ENCODE measurements at regions not wholly inside any gene's neighbourhood (a gene's known extent, or its start where the extent isn't known, plus 50 kb on each side); places are given as distances from the start of the nearest gene placed in this dataset.

- no peak for DNase-seq
- no peaks in the 10 kb centered on the region for H3K27me3 ChIP-seq
- TF ChIP-seq, protein P1, sequence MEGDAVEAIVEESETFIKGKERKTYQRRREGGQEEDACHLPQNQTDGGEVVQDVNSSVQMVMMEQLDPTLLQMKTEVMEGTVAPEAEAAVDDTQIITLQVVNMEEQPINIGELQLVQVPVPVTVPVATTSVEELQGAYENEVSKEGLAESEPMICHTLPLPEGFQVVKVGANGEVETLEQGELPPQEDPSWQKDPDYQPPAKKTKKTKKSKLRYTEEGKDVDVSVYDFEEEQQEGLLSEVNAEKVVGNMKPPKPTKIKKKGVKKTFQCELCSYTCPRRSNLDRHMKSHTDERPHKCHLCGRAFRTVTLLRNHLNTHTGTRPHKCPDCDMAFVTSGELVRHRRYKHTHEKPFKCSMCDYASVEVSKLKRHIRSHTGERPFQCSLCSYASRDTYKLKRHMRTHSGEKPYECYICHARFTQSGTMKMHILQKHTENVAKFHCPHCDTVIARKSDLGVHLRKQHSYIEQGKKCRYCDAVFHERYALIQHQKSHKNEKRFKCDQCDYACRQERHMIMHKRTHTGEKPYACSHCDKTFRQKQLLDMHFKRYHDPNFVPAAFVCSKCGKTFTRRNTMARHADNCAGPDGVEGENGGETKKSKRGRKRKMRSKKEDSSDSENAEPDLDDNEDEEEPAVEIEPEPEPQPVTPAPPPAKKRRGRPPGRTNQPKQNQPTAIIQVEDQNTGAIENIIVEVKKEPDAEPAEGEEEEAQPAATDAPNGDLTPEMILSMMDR (IDR thresholded peaks at IDR 0.05) = no peak
Measured at GRCh38 chr17:14833201-14833785, 431.8 kb downstream of the PMP22 start.

DNA sequence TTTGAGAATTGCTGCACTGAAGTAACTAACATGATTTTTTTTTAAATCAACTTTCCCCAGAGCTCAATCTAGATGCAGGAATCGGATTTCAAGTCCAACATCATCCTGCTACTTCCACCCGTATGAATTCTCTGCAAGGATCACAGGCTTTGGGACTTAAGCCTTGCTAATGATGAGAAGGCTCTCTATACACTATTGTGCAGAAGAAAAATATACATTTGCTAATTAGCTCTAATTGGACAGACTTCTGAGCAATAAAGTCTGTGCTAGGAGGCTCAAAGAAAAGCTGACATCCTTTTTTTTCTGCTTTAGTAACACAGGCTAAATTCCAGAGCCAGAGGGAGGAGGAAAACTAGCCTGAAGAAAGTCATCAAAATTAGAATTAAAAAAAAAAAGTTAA, 433.6 kb downstream of the PMP22 start:
- no peak overlapping the region for H3K4me3 ChIP-seq
- intact Hi-C loops (cut with DNase I; ENCODE audit: low total_unique reads) = no loop called here
- H3K27ac ChIP-seq = no peak overlapping the region
- H3K36me3 ChIP-seq = no peaks in the 10 kb centered on the region
- H3K4me1 ChIP-seq = no peaks in the 10 kb centered on the region
- H3K9me3 ChIP-seq = no peaks in the 10 kb centered on the region
- H3K27me3 ChIP-seq = no peaks in the 10 kb centered on the region
- TF ChIP-seq, protein P1 (IDR thresholded peaks at IDR 0.05) = no peak
- TF ChIP-seq POLR2A (IDR thresholded peaks at IDR 0.05) = no peak
- DNase-seq = no peak

More at GRCh38 chr17:14833201-14833785, 431.8 kb downstream of the PMP22 start:
- no peak overlapping the region for H3K27ac ChIP-seq
- H3K4me1 ChIP-seq = no peaks in the 10 kb centered on the region
- H3K9me3 ChIP-seq = no peaks in the 10 kb centered on the region
- H3K36me3 ChIP-seq = no peaks in the 10 kb centered on the region
- H3K4me3 ChIP-seq = no peak overlapping the region
- intact Hi-C loops (cut with DNase I; ENCODE audit: low total_unique reads) = no loop called here

- no peaks in the 10 kb centered on the region for H3K27me3 ChIP-seq
- no peaks in the 10 kb centered on the region for H3K9me3 ChIP-seq
- no peak for DNase-seq
- no peak overlapping the region for H3K4me3 ChIP-seq
- no peak overlapping the region for H3K27ac ChIP-seq
- intact Hi-C loops (cut with DNase I; ENCODE audit: low total_unique reads) = no loop called here
- H3K36me3 ChIP-seq = no peaks in the 10 kb centered on the region
- no peaks in the 10 kb centered on the region for H3K4me1 ChIP-seq
- TF ChIP-seq, protein P1 (IDR thresholded peaks at IDR 0.05) = no peak
- no peak for TF ChIP-seq POLR2A (IDR thresholded peaks at IDR 0.05)
Measured at GRCh38 chr17:14827396-14827919, 437.7 kb downstream of the PMP22 start.

GRCh38 chr17:14826358-14826757, 438.8 kb downstream of the PMP22 start:
- Histone ChIP-seq H3K27me3 (no peaks in the 10 kb centered on the region), H3K4me1 (no peaks in the 10 kb centered on the region), H3K27ac (no peak overlapping the region), H3K36me3 (no peaks in the 10 kb centered on the region), H3K9me3 (no peaks in the 10 kb centered on the region), H3K4me3 (no peak overlapping the region)
- intact Hi-C loops (cut with DNase I; ENCODE audit: low total_unique reads) = no loop called here
- no peak for DNase-seq
- no peak for TF ChIP-seq POLR2A (IDR thresholded peaks at IDR 0.05)
- TF ChIP-seq, protein P1 (IDR thresholded peaks at IDR 0.05) = no peak

GRCh38 chr17:14818469-14818868, 446.7 kb downstream of the PMP22 start:
- H3K27ac ChIP-seq = no peak overlapping the region
- TF ChIP-seq, protein P1 (IDR thresholded peaks at IDR 0.05) = no peak
- no peak for TF ChIP-seq POLR2A (IDR thresholded peaks at IDR 0.05)
- H3K4me3 ChIP-seq = no peak overlapping the region
- no peaks in the 10 kb centered on the region for H3K36me3 ChIP-seq
- H3K27me3 ChIP-seq = no peaks in the 10 kb centered on the region
- H3K9me3 ChIP-seq = no peaks in the 10 kb centered on the region
- intact Hi-C loops (cut with DNase I; ENCODE audit: low total_unique reads) = no loop called here
- DNase-seq = no peak
- H3K4me1 ChIP-seq = no peaks in the 10 kb centered on the region

Data from uterus (tissue), 3 donors.